ENCODE measurements at regions not wholly inside any gene's neighbourhood (a gene's known extent, or its start where the extent isn't known, plus 50 kb on each side); places are given as distances from the start of the nearest gene placed in this dataset.

DNA sequence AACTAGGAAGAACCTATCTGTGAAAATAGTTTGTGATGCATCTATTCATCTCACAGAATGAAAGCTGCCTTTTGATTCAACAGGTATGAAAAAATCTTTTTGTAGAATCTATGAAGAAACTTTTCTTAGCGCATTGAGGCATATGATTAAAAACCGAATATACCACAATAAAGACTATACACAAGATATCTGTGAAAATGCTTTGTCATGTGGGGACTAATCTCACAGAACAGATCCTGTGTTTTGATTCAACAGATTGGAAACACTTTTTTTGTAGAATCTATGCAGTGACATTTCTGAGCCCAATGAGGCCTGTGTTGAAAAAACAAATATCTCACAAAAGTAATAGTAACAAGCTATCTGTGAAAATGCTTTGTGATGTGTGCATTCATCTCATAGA lies 2247.5 kb downstream of the TP53TG3F start:
- no peak for FAIRE-seq
- no peaks in the 10 kb centered on the region for H3K4me1 Mint-ChIP-seq (ENCODE audit: low read depth, unreplicated experiment)
- H3K9me3 ChIP-seq (ENCODE audit: insufficient read depth, low read depth, low read length), result no peaks in the 10 kb centered on the region
- H3K27me3 Mint-ChIP-seq (ENCODE audit: low read depth, unreplicated experiment), result no peaks in the 10 kb centered on the region
- H3K79me2 ChIP-seq (ENCODE audit: insufficient read depth, low read length), result no peaks in the 10 kb centered on the region
- H3K27me3 ChIP-seq (ENCODE audit: insufficient read depth, low read length), result no peaks in the 10 kb centered on the region
- H3K27ac Mint-ChIP-seq (ENCODE audit: unreplicated experiment), result no peak overlapping the region
- H3K4me3 Mint-ChIP-seq (ENCODE audit: unreplicated experiment), result no peak overlapping the region
- no peak overlapping the region for H3K4me3 ChIP-seq (ENCODE audit: insufficient read depth, low read depth, low read length)
- DNase-seq (ENCODE audit: low read depth), result no peak
- no peak overlapping the region for H3K27ac ChIP-seq (ENCODE audit: low read depth, low read length)
- H3K4me1 ChIP-seq (ENCODE audit: insufficient read depth, low read length), result no peaks in the 10 kb centered on the region
- no peaks in the 10 kb centered on the region for H3K36me3 Mint-ChIP-seq (ENCODE audit: low read depth, unreplicated experiment)
- H3K36me3 ChIP-seq (ENCODE audit: insufficient read depth, low read length), result no peaks in the 10 kb centered on the region
- no peaks in the 10 kb centered on the region for H4K20me1 ChIP-seq (ENCODE audit: insufficient read depth, low read length)
- H3K9ac ChIP-seq (ENCODE audit: low read length), result no peak overlapping the region
- H2AFZ ChIP-seq (ENCODE audit: low read depth, low read length), result no peak overlapping the region
- TF ChIP-seq, protein P1, sequence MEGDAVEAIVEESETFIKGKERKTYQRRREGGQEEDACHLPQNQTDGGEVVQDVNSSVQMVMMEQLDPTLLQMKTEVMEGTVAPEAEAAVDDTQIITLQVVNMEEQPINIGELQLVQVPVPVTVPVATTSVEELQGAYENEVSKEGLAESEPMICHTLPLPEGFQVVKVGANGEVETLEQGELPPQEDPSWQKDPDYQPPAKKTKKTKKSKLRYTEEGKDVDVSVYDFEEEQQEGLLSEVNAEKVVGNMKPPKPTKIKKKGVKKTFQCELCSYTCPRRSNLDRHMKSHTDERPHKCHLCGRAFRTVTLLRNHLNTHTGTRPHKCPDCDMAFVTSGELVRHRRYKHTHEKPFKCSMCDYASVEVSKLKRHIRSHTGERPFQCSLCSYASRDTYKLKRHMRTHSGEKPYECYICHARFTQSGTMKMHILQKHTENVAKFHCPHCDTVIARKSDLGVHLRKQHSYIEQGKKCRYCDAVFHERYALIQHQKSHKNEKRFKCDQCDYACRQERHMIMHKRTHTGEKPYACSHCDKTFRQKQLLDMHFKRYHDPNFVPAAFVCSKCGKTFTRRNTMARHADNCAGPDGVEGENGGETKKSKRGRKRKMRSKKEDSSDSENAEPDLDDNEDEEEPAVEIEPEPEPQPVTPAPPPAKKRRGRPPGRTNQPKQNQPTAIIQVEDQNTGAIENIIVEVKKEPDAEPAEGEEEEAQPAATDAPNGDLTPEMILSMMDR (IDR thresholded peaks at IDR 0.05; ENCODE audit: insufficient read depth, low read depth, low read length), result no peak
- no peak for TF ChIP-seq EZH2 (IDR thresholded peaks at IDR 0.05; ENCODE audit: insufficient read depth, low read length)
- H3K4me2 ChIP-seq (ENCODE audit: low read length), result no peak overlapping the region
- peaks cover 9% of the 10 kb centered on the region for H3K9me3 Mint-ChIP-seq (ENCODE audit: unreplicated experiment)

DNA sequence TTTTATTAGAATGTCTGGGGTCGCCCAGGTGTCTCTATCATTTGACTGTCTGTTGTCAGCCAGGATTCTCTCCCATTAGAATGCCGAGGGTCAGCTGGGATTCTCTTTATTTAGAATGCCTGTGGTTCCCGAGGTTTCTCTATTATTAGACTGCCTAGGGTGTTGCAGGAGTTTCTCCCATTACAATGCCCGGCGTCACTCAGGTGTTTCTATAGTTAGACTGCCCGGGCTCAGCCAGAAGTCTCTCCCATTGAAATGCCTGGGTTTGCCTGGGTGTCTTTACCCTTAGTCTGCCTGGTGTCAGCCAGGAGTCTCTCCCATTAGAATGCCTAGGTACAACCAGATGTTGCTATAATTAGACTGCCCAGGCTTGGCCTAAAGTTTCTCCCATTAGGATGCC lies 2252.0 kb downstream of the TP53TG3F start:
- no peak overlapping the region for H3K27ac Mint-ChIP-seq (ENCODE audit: unreplicated experiment)
- FAIRE-seq (no peak), DNase-seq (ENCODE audit: low read depth) (no peak)
- H3K9me3 Mint-ChIP-seq (ENCODE audit: unreplicated experiment), result peaks cover 18% of the 10 kb centered on the region
- no peaks in the 10 kb centered on the region for H3K79me2 ChIP-seq (ENCODE audit: insufficient read depth, low read length)
- H3K27me3 Mint-ChIP-seq (ENCODE audit: low read depth, unreplicated experiment), result no peaks in the 10 kb centered on the region
- no peaks in the 10 kb centered on the region for H3K36me3 Mint-ChIP-seq (ENCODE audit: low read depth, unreplicated experiment)
- no peaks in the 10 kb centered on the region for H3K4me1 Mint-ChIP-seq (ENCODE audit: low read depth, unreplicated experiment)
- no peak overlapping the region for H3K4me3 ChIP-seq (ENCODE audit: insufficient read depth, low read depth, low read length)
- H3K9me3 ChIP-seq (ENCODE audit: insufficient read depth, low read depth, low read length), result no peaks in the 10 kb centered on the region
- H3K4me3 Mint-ChIP-seq (ENCODE audit: unreplicated experiment), result no peak overlapping the region
- H3K27ac ChIP-seq (ENCODE audit: low read depth, low read length), result no peak overlapping the region
- no peak overlapping the region for H3K4me2 ChIP-seq (ENCODE audit: low read length)
- TF ChIP-seq EZH2 (IDR thresholded peaks at IDR 0.05; ENCODE audit: insufficient read depth, low read length), result no peak
- TF ChIP-seq, protein P1 (IDR thresholded peaks at IDR 0.05; ENCODE audit: insufficient read depth, low read depth, low read length), result no peak
- no peaks in the 10 kb centered on the region for H3K36me3 ChIP-seq (ENCODE audit: insufficient read depth, low read length)
- H3K27me3 ChIP-seq (ENCODE audit: insufficient read depth, low read length), result no peaks in the 10 kb centered on the region
- no peak overlapping the region for H3K9ac ChIP-seq (ENCODE audit: low read length)
- no peaks in the 10 kb centered on the region for H3K4me1 ChIP-seq (ENCODE audit: insufficient read depth, low read length)
- no peak overlapping the region for H2AFZ ChIP-seq (ENCODE audit: low read depth, low read length)
- no peaks in the 10 kb centered on the region for H4K20me1 ChIP-seq (ENCODE audit: insufficient read depth, low read length)

DNA sequence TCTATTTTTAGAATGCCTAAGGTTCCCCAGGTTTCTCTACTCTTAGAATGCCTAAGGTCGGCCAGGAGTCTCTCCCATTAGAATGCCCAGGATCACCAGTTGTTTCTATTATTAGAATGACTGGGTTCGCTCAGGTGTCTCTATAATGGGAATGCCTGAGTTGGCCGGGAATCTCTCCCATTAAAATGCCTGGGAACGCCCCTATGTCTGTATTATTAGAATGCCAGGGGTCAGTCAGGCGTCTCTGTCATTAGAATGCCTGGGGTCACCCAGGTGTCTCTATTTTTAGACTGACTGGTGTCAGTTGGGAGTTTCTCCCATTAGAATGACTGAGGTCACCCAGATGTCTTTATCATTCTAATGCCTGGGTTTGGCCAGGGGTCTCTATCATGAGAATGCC lies 2252.5 kb downstream of the TP53TG3F start:
- no peak overlapping the region for H3K27ac Mint-ChIP-seq (ENCODE audit: unreplicated experiment)
- no peak overlapping the region for H3K9ac ChIP-seq (ENCODE audit: low read length)
- no peak overlapping the region for H3K27ac ChIP-seq (ENCODE audit: low read depth, low read length)
- no peak overlapping the region for H3K4me2 ChIP-seq (ENCODE audit: low read length)
- TF ChIP-seq EZH2 (IDR thresholded peaks at IDR 0.05; ENCODE audit: insufficient read depth, low read length), result no peak
- TF ChIP-seq, protein P1 (IDR thresholded peaks at IDR 0.05; ENCODE audit: insufficient read depth, low read depth, low read length), result no peak
- H3K4me3 Mint-ChIP-seq (ENCODE audit: unreplicated experiment), result no peak overlapping the region
- FAIRE-seq, result no peak
- H3K4me1 Mint-ChIP-seq (ENCODE audit: low read depth, unreplicated experiment), result no peaks in the 10 kb centered on the region
- H3K27me3 ChIP-seq (ENCODE audit: insufficient read depth, low read length), result no peaks in the 10 kb centered on the region
- H3K9me3 ChIP-seq (ENCODE audit: insufficient read depth, low read depth, low read length), result no peaks in the 10 kb centered on the region
- H3K79me2 ChIP-seq (ENCODE audit: insufficient read depth, low read length), result no peaks in the 10 kb centered on the region
- H3K36me3 Mint-ChIP-seq (ENCODE audit: low read depth, unreplicated experiment), result no peaks in the 10 kb centered on the region
- DNase-seq (ENCODE audit: low read depth), result no peak
- H3K4me1 ChIP-seq (ENCODE audit: insufficient read depth, low read length), result no peaks in the 10 kb centered on the region
- H3K9me3 Mint-ChIP-seq (ENCODE audit: unreplicated experiment), result peaks cover 18% of the 10 kb centered on the region
- no peaks in the 10 kb centered on the region for H3K36me3 ChIP-seq (ENCODE audit: insufficient read depth, low read length)
- no peaks in the 10 kb centered on the region for H4K20me1 ChIP-seq (ENCODE audit: insufficient read depth, low read length)
- no peak overlapping the region for H3K4me3 ChIP-seq (ENCODE audit: insufficient read depth, low read depth, low read length)
- no peak overlapping the region for H2AFZ ChIP-seq (ENCODE audit: low read depth, low read length)
- H3K27me3 Mint-ChIP-seq (ENCODE audit: low read depth, unreplicated experiment), result no peaks in the 10 kb centered on the region

Data from astrocyte (in vitro differentiated cells and primary cell).